Stimulated activated CD4-positive, alpha-beta T cell treated with anti-CD3 and anti-CD28 coated beads, Interleukin-4, amount 100 ng/mL, for 24 hours (primary cell): ENCODE measurements at regions not wholly inside any gene's neighbourhood (a gene's known extent, or its start where the extent isn't known, plus 50 kb on each side); places are given as distances from the start of the nearest gene placed in this dataset.
"Not testable (repeated sequence)": the region's sequence is repeated elsewhere in the genome, so short reads cannot be mapped to it uniquely, and the experiment has no call there.

ENCODE experiments used
- DNase-seq: peaks from one replicate; pipeline ENCODE4 v3.0.0-alpha.2; 2020

DNA sequence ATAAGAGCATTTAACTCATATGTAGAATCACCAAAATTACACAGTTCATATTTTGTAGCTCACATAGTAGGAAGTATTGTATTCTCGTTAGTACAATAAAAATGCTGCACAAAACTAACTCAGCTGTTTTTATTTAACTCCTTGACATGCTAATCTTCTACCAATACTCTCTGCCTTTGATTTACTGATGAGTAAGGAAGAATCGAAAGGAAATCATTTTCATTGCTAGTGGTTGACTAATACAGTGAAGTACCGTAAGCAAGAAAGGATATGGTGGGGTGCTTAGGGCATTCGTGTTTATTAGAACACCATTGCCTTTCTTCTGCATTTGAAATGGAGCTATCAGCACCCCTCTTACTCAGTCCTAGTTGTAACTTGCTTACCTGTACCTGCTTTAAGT lies 1239.1 kb upstream of the TENM3 start:
- DNase-seq = no peak

- no peak for DNase-seq
Measured at GRCh38 chr4:181006499-181007260, 1236.5 kb upstream of the TENM3 start.

- DNase-seq = no peak
Measured at GRCh38 chr4:181007751-181008150, 1235.5 kb upstream of the TENM3 start.

DNA sequence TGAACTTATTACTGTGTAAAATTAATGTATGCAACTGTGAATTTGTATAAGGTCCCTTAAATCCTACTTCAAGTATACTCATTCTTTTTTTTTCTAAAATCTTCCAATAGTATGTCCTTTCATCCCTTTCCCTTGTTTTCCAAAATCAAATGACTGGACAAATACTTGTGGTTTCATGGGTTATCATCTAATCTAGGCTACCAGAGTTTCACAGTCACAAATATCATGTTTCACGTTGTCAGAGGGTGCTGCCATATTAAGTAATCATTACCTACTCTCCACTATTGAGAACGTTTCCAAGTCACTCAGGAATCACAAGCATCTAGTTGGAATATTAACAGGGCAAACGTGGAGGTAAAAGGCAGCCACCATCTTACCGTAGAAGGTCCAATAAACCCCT lies 1235.0 kb upstream of the TENM3 start:
- no peak for DNase-seq

DNA sequence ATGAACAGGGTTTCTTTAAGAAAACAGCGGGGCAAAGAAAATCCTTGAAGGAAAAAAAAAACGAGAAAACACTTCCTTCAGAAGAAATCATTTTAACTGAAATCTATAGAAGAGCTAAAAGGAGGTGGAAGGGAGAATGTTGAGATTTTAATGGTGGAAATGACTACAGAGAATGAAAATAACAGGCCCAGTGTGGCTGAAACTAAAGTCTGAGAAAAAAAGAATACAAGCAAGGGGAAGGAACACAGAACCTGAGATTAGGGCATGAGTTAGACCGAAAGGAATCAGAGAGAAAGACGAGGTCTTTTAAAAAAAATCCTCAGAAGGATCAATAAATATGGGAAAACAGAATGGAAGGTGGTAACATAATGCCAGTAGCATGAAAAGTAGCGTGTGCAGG lies 1230.0 kb upstream of the TENM3 start:
- no peak for DNase-seq

DNA sequence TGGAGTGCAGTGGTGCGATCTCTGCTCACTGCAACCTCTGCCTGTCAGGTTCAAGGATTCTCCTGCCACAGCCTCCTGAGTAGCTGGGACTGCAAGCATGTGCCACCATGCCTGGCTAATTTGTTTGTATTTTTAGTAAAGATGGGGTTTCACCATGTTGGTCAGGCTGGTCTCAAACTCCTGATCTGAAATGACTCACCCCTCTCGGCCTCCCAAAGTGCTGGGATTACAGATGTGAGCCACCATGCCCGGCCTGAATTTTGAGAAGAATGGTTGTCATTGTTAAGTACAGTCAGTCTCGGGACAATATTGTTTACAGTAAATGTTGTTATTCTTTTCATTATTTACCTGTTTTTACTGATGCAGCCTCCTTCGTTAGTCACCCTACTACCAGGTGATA lies 1226.2 kb upstream of the TENM3 start:
- DNase-seq = no peak

DNA sequence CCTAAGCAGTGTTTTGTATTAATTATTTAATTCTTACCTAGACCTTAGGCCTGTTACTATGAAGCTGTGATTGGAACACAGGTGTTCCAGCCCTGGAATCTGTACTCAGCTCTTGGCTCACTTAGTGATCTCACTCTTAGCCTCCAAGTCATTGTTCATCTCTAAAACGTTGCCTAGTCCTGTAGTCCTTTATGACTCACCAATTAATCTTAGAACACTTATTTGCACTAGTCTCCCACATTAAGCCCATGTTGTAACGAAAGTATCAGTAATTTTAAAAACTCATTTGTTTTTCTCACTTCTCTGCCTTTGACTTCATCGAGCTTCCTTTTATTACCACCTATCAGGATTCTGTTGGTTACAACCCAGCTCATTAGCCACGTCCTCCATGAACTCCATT lies 1224.7 kb upstream of the TENM3 start:
- DNase-seq = no peak

GRCh38 chr4:181018913-181019312 lies 1224.3 kb upstream of the TENM3 start:
- no peak for DNase-seq

DNA sequence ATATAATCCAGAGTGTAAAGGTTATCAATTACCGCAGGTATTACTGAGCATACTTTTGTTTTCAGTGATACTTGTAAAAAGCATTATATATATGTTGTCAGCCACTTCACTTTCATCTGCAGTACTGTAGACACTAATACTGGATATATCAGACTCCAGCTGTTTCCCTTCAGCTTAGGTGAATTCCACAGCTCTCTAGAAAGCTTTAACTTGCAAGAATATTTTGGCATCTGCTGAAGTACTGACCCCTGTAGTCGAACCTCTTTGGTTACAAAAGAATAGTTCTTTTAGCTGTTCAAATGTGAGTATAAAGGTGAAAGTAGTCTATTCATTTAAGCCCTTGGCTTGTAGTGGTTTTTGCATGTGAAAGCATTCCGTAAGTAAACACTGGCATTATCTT lies 1222.7 kb upstream of the TENM3 start:
- DNase-seq = no peak

DNA sequence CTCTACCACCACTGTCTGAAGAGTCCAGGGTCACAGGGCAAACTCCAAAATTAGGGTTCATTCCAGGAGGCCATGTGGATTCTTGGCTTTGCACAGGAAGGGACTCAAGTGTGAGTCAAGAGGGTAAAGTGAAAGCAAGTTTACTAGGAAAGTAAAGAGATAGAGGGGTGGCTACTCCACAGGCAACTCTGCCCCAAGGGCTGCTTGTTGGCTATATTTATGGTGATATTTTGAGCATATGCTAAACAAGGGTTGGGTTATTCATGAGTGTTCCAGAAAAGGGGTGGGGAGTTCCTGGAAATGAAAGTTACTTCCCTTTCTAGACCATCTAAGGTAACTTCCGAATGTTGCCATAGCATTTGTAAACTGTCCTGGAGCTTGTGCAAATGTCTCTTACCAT lies 1222.0 kb upstream of the TENM3 start:
- no peak for DNase-seq

GRCh38 chr4:181030135-181030921 lies 1212.9 kb upstream of the TENM3 start:
- DNase-seq = not testable (repeated sequence)

DNA sequence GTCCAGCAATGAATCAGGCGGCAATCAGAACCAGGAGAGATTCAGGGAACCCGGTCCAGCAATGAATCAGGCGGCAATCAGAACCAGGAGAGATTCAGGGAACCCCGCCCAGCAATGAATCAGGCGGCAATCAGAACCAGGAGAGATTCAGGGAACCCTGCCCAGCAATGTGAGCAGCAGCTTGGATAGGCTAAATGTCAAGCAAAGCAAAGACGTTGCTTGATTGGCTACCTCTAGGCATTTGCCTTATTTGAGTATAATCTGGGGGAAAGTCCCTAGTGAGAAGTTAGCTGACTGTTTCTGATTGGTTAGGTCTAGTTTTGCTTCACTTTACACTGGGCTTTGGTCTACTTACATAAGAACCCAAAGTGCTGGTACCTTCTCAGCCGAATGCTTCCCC lies 1212.2 kb upstream of the TENM3 start:
- no peak for DNase-seq

GRCh38 chr4:181043486-181043885 lies 1199.7 kb upstream of the TENM3 start:
- DNase-seq = no peak

GRCh38 chr4:181046809-181047208 lies 1196.4 kb upstream of the TENM3 start:
- DNase-seq = no peak

- DNase-seq = no peak
Measured at GRCh38 chr4:181051931-181052330, 1191.3 kb upstream of the TENM3 start.

- DNase-seq = no peak
Measured at GRCh38 chr4:181061787-181062186, 1181.4 kb upstream of the TENM3 start.

- no peak for DNase-seq
Measured at GRCh38 chr4:181063212-181063611, 1180.0 kb upstream of the TENM3 start.

GRCh38 chr4:181077341-181077740 lies 1165.9 kb upstream of the TENM3 start:
- DNase-seq = no peak

DNA sequence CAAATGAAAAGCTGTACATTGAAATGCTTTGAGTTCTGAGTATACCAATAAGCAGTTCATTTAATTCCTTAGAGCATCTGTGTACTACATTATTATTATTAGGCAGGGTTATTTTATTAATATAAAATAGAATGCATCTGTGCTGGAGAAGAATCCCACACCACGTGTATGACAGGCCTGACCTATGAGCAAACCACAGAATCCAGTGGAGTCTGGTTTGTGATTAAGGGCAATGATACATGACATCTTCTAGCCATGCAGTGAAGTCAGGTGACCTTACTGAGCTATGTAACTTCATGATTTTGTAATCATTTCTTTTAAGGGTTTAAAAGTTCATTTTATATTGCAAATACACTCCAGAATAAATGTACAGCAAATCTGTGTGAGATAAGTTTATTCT lies 1165.0 kb upstream of the TENM3 start:
- DNase-seq = no peak

DNA sequence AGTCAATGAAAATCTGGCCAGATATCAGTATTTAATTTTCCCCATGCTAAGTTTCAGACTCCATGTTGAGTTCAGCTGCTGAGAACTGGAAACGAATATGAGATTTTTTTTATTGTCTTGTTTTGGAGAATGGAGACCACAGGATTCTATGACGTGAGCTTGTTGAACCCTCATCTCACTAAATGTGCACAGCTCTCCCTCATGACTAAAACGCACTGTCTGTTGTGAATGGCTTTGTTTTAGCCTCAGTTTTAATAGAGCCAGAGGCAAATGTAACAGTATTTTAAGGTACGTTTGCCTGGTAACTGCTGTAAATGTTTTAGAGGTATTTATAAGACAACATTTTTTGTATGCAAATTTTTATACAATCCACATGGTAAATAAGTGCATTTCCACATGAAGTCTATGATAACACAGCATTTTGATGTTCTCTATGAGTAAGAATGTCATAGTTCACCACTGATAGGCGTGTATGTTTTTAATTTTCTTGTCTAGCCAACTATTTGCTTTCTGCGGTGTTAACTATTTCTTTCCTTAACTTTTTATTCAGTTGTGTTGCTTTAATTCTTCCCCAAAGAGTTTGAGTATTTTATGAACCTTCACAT lies 1159.3 kb upstream of the TENM3 start:
- DNase-seq = no peak

GRCh38 chr4:181085557-181085956 lies 1157.6 kb upstream of the TENM3 start:
- DNase-seq = no peak

DNA sequence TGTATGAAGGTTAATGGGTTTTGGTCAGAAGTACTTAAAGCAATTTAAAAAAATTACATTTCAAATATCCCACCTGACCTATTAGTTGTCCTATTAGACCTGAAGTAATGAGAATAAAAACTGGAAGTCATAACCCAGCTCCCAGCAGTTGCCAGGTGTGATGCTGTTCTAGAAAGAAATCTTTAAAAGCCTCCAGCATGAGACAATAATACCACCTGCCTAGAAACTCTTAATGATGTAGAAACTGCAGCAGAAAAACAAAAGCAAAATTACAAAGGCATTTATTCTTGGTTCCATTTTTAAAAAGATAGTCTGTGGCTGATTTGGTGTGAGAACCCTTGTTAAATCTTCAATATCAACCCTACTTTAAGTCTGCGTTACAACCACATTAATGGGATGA lies 1137.7 kb upstream of the TENM3 start:
- DNase-seq = no peak

DNA sequence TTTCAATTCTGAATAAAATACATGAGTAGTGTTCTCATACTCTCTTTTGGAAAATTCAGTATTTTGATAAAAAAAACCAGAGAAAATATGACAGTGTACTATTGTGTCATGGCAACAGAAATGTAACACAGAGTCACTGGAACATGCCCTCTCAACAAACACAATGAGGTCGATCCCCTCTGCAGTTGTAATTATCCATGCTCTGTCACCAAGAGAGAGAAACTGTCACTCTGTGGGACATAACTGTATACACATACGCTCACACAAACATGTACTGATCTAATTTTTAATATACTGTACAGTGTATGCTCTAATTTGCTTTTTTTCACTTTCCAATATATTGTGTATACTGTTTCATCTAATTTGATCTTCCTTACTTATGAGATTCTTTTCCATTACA lies 1136.8 kb upstream of the TENM3 start:
- no peak for DNase-seq

DNA sequence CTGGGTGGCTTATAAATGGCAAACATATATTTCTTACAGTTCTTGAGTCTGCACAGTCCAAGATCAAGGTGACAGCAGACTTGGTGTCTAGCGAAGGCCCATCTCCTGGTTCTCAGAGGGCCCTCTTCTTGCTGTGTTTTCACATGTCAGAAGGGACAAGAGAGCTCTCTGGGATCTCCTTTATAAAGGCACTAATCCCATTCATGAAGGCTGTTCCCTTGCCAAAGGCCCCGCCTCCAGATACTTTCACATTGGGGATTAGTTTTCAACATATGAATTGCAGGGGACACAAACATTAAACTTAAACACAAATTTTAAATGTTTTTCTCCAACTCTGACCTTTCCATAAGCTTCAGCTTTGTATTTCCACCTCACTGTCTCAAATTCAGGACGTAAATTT lies 1135.0 kb upstream of the TENM3 start:
- DNase-seq = no peak
